ENCODE measurements at regions not wholly inside any gene's neighbourhood (a gene's known extent, or its start where the extent isn't known, plus 50 kb on each side); places are given as distances from the start of the nearest gene placed in this dataset.

- TF ChIP-seq CTCF (IDR thresholded peaks at IDR 0.05) (no peak), POLR2A (IDR thresholded peaks at IDR 0.05; ENCODE audit: low read depth) (no peak)
These were observed 517.4 kb downstream of the CCSER2 start for GRCh38 chr10:84845628-84846261.
